GM23338 (cell line): ENCODE measurements at regions not wholly inside any gene's neighbourhood (a gene's known extent, or its start where the extent isn't known, plus 50 kb on each side); places are given as distances from the start of the nearest gene placed in this dataset.

Experiments used
- ATAC-seq: fragments of 200-7000 bp; cut with Tn5 transposase; 3 replicates; pipeline ENCODE4 v1.9.1; 2020
- DNase-seq: peaks from one replicate; pipeline ENCODE4 v3.0.0-alpha.2; 2015; ENCODE audit warnings: low spot score
- H2AFZ ChIP-seq: fragments of 200-600 bp; sonication (generic); 2 replicates; pipeline ENCODE4 v1.8.0; 2016; ENCODE audit warnings: antibody characterized with exemption, mild to moderate bottlenecking, moderate library complexity
- H3F3A ChIP-seq: fragments of 200-600 bp; sonication (generic); replicated peaks from 2 replicates; pipeline ENCODE4 v1.8.0; 2017; ENCODE audit warnings: antibody characterized with exemption, mixed run types, low read depth
- H3K27ac ChIP-seq: fragments of 200-600 bp; sonication (generic); 2 replicates; pipeline ENCODE4 v1.6.1; 2016; ENCODE audit warnings: low read depth
- H3K27me3 ChIP-seq: fragments of 200-600 bp; sonication (generic); 2 replicates; pipeline ENCODE4 v1.8.0; 2016; ENCODE audit warnings: mild to moderate bottlenecking, mixed run types, moderate library complexity; ENCODE audit not compliant: insufficient read depth
- H3K36me3 ChIP-seq: fragments of 200-600 bp; sonication (generic); 2 replicates; pipeline ENCODE4 v1.8.0; 2016; ENCODE audit warnings: mild to moderate bottlenecking; ENCODE audit not compliant: insufficient read depth
- H3K4me1 ChIP-seq: fragments of 200-600 bp; sonication (generic); 2 replicates; pipeline ENCODE4 v1.8.0; 2016; ENCODE audit warnings: mild to moderate bottlenecking, moderate library complexity; ENCODE audit not compliant: insufficient read depth
- H3K4me2 ChIP-seq: fragments of 200-600 bp; sonication (generic); 2 replicates; pipeline ENCODE4 v1.7.1; 2017; ENCODE audit warnings: mixed run types
- H3K4me3 ChIP-seq: fragments of 200-600 bp; sonication (generic); 2 replicates; pipeline ENCODE4 v1.6.1; 2016; ENCODE audit warnings: mixed run types
- H3K79me2 ChIP-seq: fragments of 200-600 bp; sonication (generic); replicated peaks from 2 replicates; pipeline ENCODE4 v1.8.0; 2017; ENCODE audit warnings: mild to moderate bottlenecking; ENCODE audit not compliant: insufficient read depth
- H3K9me2 ChIP-seq: fragments of 200-600 bp; sonication (generic); 2 replicates; pipeline ENCODE4 v1.8.0; 2017; ENCODE audit not compliant: insufficient read depth
- H4K20me1 ChIP-seq: fragments of 200-600 bp; sonication (generic); replicated peaks from 2 replicates; pipeline ENCODE4 v1.8.0; 2017; ENCODE audit warnings: mild to moderate bottlenecking; ENCODE audit not compliant: insufficient read depth
- H3K27ac Mint-ChIP-seq: 2 replicates; pipeline ENCODE4 v1.8.0; 2020; ENCODE audit warnings: inconsistent platforms, mild to moderate bottlenecking, moderate library complexity, mixed read lengths
- H3K27me3 Mint-ChIP-seq: 3 replicates; pipeline ENCODE4 v1.8.0; 2022; ENCODE audit warnings: low read depth, mild to moderate bottlenecking, moderate library complexity, mixed read lengths, inconsistent platforms; ENCODE audit not compliant: insufficient read depth, poor library complexity
- H3K36me3 Mint-ChIP-seq: 3 replicates; pipeline ENCODE4 v1.8.0; 2021; ENCODE audit warnings: low read depth, mild to moderate bottlenecking, inconsistent platforms, moderate library complexity, mixed read lengths
- H3K4me1 Mint-ChIP-seq: 3 replicates; pipeline ENCODE4 v1.8.0; 2020; ENCODE audit warnings: mild to moderate bottlenecking, inconsistent platforms, mixed read lengths
- H3K4me3 Mint-ChIP-seq: 3 replicates; pipeline ENCODE4 v1.8.0; 2021; ENCODE audit warnings: moderate library complexity, mild to moderate bottlenecking, inconsistent platforms, mixed read lengths
- H3K9me3 Mint-ChIP-seq: 3 replicates; pipeline ENCODE4 v1.8.0; 2020; ENCODE audit warnings: moderate library complexity, mild to moderate bottlenecking, inconsistent platforms, mixed read lengths
- CREB1 ChIP-seq: fragments of 250-450 bp; sonication (Bioruptor Pico); IDR thresholded peaks from 2 replicates; pipeline ENCODE4 v1.5.0; 2020; ENCODE audit warnings: low read depth, mild to moderate bottlenecking, moderate library complexity
- EZH2 ChIP-seq: fragments of 200-600 bp; sonication (generic); IDR thresholded peaks from one replicate; pipeline ENCODE4 v1.8.0; 2017; ENCODE audit warnings: antibody characterized with exemption, mild to moderate bottlenecking, low read depth; ENCODE audit not compliant: unreplicated experiment
- EZH2phosphoT487 ChIP-seq: fragments of 200-600 bp; sonication (generic); IDR thresholded peaks from one replicate; pipeline ENCODE4 v1.8.1; 2018; ENCODE audit warnings: antibody characterized with exemption; ENCODE audit not compliant: unreplicated experiment
- JUNB ChIP-seq: IDR thresholded peaks from one replicate; pipeline ENCODE4 v1.6.1; 2016; ENCODE audit warnings: antibody characterized with exemption; ENCODE audit not compliant: unreplicated experiment
- NANOG ChIP-seq: IDR thresholded peaks from 2 replicates; pipeline ENCODE4 v1.6.1; 2016; ENCODE audit warnings: antibody characterized with exemption, borderline replicate concordance
- POLR2AphosphoS5 ChIP-seq: IDR thresholded peaks from 2 replicates; pipeline ENCODE4 v1.6.1; 2016; ENCODE audit warnings: antibody characterized with exemption, low read depth
- STAT1 ChIP-seq: IDR thresholded peaks from one replicate; pipeline ENCODE4 v1.6.1; 2016; ENCODE audit warnings: antibody characterized with exemption; ENCODE audit not compliant: unreplicated experiment
- ZNF114 ChIP-seq: fragments of 250-450 bp; sonication (Bioruptor Pico); IDR thresholded peaks from 2 replicates; pipeline ENCODE4 v1.5.0; 2020; ENCODE audit warnings: mild to moderate bottlenecking, moderate library complexity
- ZNF331 ChIP-seq: fragments of 250-450 bp; sonication (Bioruptor Pico); IDR thresholded peaks from 2 replicates; pipeline ENCODE4 v1.5.0; 2020; ENCODE audit warnings: low read depth, mild to moderate bottlenecking, moderate library complexity
- TF ChIP-seq, protein P1 (sequence below): IDR thresholded peaks from one replicate; pipeline ENCODE4 v1.6.1; 2018; ENCODE audit warnings: antibody characterized with exemption; ENCODE audit not compliant: unreplicated experiment
- TF ChIP-seq, protein P2 (sequence below), 2 experiments: fragments of 200-600 bp in 1 of 2; sonication (generic) in 1 of 2; conservative IDR thresholded peaks; 2 replicates each; pipeline versions ENCODE4 v1.5.1 to v1.6.1; 2016 to 2017; ENCODE audit warnings: antibody characterized with exemption in 2 of 2, low read depth in 2 of 2, mild to moderate bottlenecking in 2 of 2, moderate library complexity in 1 of 2
- TF ChIP-seq, protein P3 (sequence below): fragments of 250-450 bp; sonication (Bioruptor Pico); IDR thresholded peaks from 2 replicates; pipeline ENCODE4 v1.5.0; 2020; ENCODE audit warnings: mild to moderate bottlenecking, moderate library complexity

DNA sequence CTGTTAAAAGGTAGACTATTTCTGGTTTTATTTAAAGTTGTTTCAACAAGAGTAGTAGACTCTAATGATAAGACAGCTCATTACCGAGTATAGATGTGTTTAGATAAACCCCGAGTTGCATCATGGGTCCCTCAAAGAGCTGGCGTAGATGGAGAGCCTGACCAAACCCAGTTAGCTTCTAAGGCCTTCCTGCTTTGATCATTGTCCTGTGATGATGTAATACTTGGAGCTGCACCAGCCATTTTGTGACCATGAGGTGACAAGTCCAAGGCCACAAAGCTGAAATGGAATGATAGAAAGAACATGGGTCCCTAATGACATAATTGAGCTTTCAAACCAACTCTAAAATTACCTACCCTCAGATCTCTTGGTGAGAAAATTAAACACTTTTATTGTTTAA is 66.6 kb upstream of the TAB3 start (continued):
- TF ChIP-seq, protein P1, sequence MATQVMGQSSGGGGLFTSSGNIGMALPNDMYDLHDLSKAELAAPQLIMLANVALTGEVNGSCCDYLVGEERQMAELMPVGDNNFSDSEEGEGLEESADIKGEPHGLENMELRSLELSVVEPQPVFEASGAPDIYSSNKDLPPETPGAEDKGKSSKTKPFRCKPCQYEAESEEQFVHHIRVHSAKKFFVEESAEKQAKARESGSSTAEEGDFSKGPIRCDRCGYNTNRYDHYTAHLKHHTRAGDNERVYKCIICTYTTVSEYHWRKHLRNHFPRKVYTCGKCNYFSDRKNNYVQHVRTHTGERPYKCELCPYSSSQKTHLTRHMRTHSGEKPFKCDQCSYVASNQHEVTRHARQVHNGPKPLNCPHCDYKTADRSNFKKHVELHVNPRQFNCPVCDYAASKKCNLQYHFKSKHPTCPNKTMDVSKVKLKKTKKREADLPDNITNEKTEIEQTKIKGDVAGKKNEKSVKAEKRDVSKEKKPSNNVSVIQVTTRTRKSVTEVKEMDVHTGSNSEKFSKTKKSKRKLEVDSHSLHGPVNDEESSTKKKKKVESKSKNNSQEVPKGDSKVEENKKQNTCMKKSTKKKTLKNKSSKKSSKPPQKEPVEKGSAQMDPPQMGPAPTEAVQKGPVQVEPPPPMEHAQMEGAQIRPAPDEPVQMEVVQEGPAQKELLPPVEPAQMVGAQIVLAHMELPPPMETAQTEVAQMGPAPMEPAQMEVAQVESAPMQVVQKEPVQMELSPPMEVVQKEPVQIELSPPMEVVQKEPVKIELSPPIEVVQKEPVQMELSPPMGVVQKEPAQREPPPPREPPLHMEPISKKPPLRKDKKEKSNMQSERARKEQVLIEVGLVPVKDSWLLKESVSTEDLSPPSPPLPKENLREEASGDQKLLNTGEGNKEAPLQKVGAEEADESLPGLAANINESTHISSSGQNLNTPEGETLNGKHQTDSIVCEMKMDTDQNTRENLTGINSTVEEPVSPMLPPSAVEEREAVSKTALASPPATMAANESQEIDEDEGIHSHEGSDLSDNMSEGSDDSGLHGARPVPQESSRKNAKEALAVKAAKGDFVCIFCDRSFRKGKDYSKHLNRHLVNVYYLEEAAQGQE: no peak
- TF ChIP-seq EZH2: no peak
- TF ChIP-seq POLR2AphosphoS5: no peak
- TF ChIP-seq CREB1 (CRISPR knock-in tag): no peak
- TF ChIP-seq, protein P2, sequence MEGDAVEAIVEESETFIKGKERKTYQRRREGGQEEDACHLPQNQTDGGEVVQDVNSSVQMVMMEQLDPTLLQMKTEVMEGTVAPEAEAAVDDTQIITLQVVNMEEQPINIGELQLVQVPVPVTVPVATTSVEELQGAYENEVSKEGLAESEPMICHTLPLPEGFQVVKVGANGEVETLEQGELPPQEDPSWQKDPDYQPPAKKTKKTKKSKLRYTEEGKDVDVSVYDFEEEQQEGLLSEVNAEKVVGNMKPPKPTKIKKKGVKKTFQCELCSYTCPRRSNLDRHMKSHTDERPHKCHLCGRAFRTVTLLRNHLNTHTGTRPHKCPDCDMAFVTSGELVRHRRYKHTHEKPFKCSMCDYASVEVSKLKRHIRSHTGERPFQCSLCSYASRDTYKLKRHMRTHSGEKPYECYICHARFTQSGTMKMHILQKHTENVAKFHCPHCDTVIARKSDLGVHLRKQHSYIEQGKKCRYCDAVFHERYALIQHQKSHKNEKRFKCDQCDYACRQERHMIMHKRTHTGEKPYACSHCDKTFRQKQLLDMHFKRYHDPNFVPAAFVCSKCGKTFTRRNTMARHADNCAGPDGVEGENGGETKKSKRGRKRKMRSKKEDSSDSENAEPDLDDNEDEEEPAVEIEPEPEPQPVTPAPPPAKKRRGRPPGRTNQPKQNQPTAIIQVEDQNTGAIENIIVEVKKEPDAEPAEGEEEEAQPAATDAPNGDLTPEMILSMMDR (conservative IDR thresholded peaks at IDR 0.05; ENCODE audit: low read depth in 2 of 2): no peak
- no peak for TF ChIP-seq ZNF114 (CRISPR knock-in tag)
- TF ChIP-seq NANOG: no peak
- no peak for TF ChIP-seq ZNF331
- no peak for TF ChIP-seq EZH2phosphoT487
- TF ChIP-seq STAT1: no peak
- TF ChIP-seq JUNB: no peak

DNA sequence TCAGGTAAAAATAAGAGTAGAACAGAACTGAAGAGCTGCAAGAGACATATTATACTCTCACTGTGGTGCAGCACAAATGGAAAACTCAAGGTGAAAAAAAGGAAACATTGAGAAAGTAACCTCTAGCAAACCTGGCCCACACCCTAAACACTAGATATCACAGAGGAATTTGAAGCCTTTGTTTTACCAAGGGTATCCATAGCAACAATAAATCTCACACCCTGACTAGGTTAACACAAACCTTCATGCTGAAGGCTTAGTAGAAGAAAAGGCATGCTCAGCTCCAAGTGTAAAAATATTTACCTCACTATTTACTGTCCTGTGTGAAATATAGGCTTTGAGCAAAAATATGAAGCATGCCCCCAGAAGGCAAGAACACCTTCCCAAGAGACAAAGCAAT is 61.9 kb upstream of the TAB3 start:
- no peak overlapping the region for H3K4me3 Mint-ChIP-seq
- H3K27ac ChIP-seq: no peak overlapping the region
- no peak overlapping the region for H3K4me2 ChIP-seq
- ATAC-seq: no peak
- no peak overlapping the region for H3K4me3 ChIP-seq
- H3K9me2 ChIP-seq: no peaks in the 10 kb centered on the region
- no peaks in the 10 kb centered on the region for H3F3A ChIP-seq
- H3K27ac Mint-ChIP-seq: no peak overlapping the region
- H3K36me3 ChIP-seq: no peaks in the 10 kb centered on the region
- no peak for DNase-seq
- H3K27me3 ChIP-seq: no peaks in the 10 kb centered on the region
- no peak overlapping the region for H2AFZ ChIP-seq
- H3K79me2 ChIP-seq: no peaks in the 10 kb centered on the region
- peaks cover 4% of the 10 kb centered on the region; the same call in 2 of the 3 replicates for H3K9me3 Mint-ChIP-seq
- H3K4me1 ChIP-seq: no peaks in the 10 kb centered on the region
- no peaks in the 10 kb centered on the region for H3K4me1 Mint-ChIP-seq
- no peaks in the 10 kb centered on the region for H3K27me3 Mint-ChIP-seq
- no peaks in the 10 kb centered on the region for H3K36me3 Mint-ChIP-seq
- no peaks in the 10 kb centered on the region for H4K20me1 ChIP-seq
- TF ChIP-seq EZH2 (no peak), POLR2AphosphoS5 (no peak), STAT1 (no peak), EZH2phosphoT487 (no peak)
- TF ChIP-seq, protein P3, sequence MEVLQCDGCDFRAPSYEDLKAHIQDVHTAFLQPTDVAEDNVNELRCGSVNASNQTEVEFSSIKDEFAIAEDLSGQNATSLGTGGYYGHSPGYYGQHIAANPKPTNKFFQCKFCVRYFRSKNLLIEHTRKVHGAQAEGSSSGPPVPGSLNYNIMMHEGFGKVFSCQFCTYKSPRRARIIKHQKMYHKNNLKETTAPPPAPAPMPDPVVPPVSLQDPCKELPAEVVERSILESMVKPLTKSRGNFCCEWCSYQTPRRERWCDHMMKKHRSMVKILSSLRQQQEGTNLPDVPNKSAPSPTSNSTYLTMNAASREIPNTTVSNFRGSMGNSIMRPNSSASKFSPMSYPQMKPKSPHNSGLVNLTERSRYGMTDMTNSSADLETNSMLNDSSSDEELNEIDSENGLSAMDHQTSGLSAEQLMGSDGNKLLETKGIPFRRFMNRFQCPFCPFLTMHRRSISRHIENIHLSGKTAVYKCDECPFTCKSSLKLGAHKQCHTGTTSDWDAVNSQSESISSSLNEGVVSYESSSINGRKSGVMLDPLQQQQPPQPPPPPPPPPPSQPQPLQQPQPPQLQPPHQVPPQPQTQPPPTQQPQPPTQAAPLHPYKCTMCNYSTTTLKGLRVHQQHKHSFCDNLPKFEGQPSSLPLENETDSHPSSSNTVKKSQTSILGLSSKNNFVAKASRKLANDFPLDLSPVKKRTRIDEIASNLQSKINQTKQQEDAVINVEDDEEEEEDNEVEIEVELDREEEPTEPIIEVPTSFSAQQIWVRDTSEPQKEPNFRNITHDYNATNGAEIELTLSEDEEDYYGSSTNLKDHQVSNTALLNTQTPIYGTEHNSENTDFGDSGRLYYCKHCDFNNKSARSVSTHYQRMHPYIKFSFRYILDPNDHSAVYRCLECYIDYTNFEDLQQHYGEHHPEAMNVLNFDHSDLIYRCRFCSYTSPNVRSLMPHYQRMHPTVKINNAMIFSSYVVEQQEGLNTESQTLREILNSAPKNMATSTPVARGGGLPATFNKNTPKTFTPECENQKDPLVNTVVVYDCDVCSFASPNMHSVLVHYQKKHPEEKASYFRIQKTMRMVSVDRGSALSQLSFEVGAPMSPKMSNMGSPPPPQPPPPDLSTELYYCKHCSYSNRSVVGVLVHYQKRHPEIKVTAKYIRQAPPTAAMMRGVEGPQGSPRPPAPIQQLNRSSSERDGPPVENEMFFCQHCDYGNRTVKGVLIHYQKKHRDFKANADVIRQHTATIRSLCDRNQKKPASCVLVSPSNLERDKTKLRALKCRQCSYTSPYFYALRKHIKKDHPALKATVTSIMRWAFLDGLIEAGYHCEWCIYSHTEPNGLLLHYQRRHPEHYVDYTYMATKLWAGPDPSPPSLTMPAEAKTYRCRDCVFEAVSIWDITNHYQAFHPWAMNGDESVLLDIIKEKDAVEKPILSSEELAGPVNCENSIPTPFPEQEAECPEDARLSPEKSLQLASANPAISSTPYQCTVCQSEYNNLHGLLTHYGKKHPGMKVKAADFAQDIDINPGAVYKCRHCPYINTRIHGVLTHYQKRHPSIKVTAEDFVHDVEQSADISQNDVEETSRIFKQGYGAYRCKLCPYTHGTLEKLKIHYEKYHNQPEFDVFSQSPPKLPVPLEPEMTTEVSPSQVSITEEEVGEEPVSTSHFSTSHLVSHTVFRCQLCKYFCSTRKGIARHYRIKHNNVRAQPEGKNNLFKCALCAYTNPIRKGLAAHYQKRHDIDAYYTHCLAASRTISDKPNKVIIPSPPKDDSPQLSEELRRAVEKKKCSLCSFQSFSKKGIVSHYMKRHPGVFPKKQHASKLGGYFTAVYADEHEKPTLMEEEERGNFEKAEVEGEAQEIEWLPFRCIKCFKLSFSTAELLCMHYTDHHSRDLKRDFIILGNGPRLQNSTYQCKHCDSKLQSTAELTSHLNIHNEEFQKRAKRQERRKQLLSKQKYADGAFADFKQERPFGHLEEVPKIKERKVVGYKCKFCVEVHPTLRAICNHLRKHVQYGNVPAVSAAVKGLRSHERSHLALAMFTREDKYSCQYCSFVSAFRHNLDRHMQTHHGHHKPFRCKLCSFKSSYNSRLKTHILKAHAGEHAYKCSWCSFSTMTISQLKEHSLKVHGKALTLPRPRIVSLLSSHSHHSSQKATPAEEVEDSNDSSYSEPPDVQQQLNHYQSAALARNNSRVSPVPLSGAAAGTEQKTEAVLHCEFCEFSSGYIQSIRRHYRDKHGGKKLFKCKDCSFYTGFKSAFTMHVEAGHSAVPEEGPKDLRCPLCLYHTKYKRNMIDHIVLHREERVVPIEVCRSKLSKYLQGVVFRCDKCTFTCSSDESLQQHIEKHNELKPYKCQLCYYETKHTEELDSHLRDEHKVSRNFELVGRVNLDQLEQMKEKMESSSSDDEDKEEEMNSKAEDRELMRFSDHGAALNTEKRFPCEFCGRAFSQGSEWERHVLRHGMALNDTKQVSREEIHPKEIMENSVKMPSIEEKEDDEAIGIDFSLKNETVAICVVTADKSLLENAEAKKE: no peak
- TF ChIP-seq, protein P2 (conservative IDR thresholded peaks at IDR 0.05; ENCODE audit: low read depth in 2 of 2): no peak
